HG03280 (cell line): ENCODE measurements at regions not wholly inside any gene's neighbourhood (a gene's known extent, or its start where the extent isn't known, plus 50 kb on each side); places are given as distances from the start of the nearest gene placed in this dataset.

Experiments
- ATAC-seq: cut with Tn5 transposase; IDR thresholded peaks from one replicate; pipeline ENCODE4 v1.9.1; 2021; ENCODE audit warnings: mild to moderate bottlenecking, moderate library complexity; ENCODE audit not compliant: unreplicated experiment

- ATAC-seq, result no peak
Observed at GRCh38 chr10:121092720-121093095, 241.5 kb downstream of the WDR11 start.

DNA sequence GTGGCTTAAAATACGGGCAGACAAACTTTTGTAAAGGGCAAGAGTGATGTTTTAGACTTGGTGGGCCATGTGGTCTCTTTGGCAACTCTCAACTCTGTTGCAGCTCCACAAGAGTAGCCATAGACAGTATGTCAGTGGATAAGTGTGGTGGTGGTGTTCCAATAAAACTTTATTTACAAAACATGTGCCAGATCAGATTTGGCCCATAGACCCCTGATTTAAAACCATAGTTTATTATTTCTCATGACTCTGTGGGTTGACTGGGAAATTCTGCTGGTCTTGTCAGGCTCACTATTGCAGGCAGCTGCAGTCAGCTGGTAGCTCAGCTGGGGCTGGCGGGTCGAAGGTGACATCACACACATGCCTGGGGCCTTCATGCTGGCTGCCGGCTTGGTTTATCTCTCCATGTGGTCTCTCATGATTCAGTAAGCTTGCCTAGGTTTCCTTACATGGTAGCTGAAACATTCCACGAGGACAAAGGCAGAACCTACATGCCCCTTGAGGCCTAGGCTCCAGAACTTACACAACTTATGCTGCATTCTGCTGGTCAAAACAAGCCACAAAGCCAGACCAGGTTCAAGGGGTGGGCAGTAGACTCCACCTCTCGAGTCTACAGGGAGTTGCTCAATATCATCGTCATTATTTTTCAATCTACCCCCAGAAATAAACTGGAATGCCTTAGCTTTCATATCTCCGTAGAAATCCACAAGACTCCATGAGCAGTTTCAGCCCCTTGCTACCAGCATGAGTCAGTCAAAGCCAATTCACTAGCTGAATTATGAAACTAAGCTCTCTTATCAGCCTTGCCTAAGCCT lies 245.7 kb downstream of the WDR11 start:
- no peak for ATAC-seq

- ATAC-seq, result no peak
Observed at GRCh38 chr10:121098211-121098610, 247.0 kb downstream of the WDR11 start.

DNA sequence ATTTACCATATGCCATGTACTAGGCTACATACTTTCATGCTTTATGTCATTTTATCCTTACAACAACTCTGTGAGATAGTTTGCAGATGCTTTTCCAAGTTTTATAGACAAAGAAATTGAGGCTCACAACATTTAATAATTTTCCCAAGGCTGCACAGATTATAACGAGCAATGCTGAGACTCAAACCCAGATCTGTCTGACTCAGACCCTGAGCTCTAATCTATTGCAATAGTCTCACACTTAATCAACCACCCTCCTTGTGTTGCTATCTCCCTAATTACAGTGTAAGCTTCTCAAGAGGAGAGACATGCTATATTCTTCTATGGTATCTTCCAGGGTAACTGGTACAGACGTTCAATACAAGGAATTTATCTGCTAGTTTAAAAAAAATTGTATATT lies 247.6 kb downstream of the WDR11 start:
- no peak for ATAC-seq

DNA sequence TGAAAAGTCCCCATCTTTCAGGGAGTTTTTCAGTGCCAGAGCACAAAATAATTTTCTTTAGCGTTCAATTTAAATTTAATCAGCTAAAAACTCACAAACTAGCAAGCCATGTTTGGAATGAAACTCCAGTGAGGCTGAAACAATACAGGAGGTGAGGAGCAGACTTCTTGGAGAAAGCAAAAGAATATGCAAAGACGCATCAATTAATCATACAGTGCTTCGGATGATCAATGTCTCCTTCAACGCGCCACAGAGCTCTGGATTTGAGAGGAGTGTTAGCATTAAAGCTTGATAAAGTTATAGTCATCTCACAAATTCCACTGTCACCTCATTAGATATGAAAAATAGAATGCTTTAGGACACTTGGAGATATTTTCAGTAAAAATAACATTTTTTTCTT lies 248.0 kb downstream of the WDR11 start:
- no peak for ATAC-seq

- no peak for ATAC-seq
Observed at GRCh38 chr10:121099592-121099991, 248.4 kb downstream of the WDR11 start.

- ATAC-seq, result no peak
Observed at GRCh38 chr10:121101561-121101960, 250.4 kb downstream of the WDR11 start.

GRCh38 chr10:121102706-121103105 lies 251.5 kb downstream of the WDR11 start:
- ATAC-seq, result no peak

DNA sequence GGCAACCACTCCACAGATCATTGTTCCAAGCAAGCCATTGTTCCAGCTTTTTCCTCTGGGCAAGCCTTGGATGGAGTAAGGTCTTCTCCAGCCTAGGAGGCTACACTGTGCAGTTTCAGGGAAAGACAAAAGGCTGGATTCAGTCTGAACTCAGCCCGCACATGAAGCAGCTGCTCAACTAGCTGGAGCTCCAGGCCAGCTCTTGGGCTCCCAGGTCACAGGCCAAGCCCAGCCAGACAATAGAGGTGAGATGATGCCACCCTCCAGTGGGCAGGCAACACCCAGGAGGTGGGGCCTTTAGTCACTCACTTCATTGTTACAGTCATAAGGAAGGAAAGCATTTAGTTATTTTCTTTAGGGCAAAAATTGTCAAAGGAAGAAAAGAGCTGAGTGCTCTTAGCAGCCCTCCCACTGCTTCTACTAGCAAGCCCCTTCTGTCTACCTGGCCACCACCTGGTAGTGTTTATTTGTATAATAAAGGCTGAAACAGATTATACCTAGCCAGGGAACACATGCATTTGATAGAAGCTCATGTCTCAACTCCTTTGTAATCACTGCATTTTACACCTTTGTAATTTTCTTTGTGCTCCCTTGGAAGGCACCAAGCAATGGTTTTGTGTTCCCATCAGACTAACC lies 253.4 kb downstream of the WDR11 start:
- ATAC-seq, result no peak

DNA sequence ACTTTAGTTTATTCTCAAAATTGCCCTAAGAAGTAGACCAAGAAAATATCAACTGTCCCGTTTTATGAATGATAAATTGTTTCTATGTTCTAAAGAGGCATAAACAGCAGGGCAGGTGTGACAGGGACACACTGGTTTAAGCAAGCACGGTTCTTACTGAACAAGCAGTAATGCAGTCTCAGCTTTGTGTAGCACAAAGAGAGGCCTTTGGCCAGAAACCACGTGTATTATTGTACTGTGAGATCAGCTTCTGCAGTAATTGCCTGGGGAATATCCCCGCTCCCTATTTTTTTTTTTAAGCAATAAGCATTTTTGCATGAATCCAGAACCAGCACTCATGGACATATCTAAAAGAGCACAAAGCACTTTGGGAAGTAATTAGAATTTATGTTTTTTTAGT lies 255.4 kb downstream of the WDR11 start:
- ATAC-seq, result no peak

DNA sequence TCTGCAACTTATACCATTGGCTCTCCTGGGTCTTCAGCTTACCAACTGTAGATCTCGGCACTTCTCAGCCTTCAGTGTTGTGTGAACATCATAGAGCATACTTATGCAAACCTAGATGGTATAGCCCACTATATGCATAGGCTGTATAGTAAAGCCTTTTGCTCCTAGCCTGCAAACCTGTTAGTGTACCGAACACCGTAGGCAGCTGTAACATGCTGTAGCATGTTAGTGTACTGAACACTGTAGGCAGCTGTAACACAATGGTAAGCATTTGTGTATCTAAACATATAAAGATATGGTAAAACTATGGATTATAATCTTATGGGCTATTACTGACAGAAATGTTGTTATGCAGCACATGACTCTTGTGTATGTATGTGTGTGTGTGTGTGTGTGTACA lies 256.9 kb downstream of the WDR11 start:
- ATAC-seq, result no peak

DNA sequence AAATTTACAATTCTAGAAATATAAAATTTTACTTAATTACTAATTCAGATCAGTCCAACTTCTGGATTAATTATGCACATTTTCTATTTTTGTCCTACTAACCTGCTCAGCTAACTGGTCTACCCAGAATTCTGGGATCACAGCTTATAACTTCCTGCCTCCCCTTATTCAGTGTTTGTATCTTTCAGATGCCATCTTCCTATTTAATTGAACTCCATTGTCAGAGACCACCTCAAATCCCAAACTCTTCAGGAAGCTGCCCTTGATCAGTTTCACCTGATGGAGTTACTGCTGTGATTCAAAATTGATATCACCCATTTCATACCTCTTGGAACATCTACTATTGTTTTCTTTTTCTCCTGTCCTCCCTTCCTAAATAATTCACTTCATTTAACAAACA lies 259.2 kb downstream of the WDR11 start:
- ATAC-seq, result no peak

- no peak for ATAC-seq
Observed at GRCh38 chr10:121112136-121112535, 261.0 kb downstream of the WDR11 start.

DNA sequence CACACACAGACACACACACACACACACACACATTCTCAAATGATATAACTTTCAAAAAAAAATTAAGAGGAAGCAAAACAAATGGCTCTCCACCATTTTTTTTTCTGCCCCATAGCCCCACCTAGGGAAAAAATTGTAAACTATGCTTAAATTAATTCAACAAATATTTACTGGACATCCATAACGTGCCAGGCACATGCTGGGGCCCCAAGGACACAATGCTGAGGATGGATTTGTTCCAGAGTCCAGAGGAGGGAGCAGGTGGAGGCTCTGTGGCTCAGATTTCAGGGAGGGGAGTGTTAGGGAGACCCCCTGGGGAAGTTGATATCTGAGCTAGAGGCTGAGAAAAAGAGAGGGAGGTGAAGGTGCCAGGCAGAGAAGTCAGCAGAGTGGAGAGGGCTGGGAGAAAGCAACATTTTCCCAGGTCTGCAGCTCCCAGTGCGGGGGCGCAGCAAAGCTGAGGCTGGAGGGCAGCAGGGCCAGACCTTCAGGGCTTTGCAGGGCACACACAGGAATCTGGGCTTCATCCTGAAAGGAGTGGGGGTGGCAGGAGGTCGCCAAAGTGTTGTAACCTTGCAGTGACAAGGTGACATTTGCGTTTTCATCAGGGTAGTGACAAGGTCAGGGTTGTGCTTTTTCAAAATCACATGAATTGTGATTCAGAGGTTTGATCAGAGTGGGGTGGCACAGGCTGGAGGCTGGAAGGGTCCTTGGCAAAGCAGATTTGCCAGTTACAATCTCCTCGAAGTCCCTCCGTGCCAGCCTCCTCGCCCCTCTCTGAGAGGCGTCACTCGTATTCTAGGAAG lies 261.6 kb downstream of the WDR11 start:
- no peak for ATAC-seq

- no peak for ATAC-seq
Observed at GRCh38 chr10:121113385-121113696, 262.2 kb downstream of the WDR11 start.

DNA sequence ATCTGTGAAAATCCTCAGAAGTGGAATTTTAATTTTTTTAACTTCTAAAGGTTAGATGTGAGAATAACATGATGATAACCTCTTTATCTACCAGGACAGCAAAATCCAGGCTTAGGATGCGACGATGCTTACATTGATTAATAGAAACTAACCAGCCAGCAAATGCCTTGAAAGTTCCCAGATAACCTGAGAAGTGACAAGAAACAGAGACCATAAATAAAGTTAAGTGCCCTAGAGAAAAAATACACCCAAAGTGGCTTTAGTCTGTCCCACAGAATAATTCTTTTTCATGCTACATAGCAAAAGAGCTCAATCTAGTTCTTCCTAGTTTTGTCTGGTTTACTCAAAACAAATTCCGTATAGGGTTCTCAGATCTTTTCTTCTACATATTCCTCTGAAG lies 262.7 kb downstream of the WDR11 start:
- ATAC-seq, result no peak

DNA sequence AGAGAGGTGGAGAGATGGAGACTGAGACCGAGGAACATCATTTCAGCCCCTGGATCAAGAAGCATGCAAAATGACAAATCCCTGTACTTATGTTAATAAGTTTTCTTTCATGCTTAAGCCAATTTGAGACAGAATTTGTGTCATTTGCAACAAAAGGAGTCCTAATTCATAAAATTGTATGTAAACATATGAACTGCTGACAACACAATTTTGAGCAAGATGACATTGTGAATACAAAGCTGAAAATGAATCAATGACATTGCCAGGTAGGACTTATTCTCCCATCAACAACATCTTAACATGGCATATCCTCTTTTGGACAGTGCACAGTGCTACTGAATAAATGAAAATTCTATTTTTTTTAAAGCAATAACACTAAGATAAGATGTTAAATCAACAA lies 264.0 kb downstream of the WDR11 start:
- no peak for ATAC-seq

GRCh38 chr10:121121462-121121861 lies 270.3 kb downstream of the WDR11 start:
- ATAC-seq, result no peak

- no peak for ATAC-seq
Observed at GRCh38 chr10:121127151-121127906, 276.2 kb downstream of the WDR11 start.

- no peak for ATAC-seq
Observed at GRCh38 chr10:121128164-121128563, 277.0 kb downstream of the WDR11 start.

DNA sequence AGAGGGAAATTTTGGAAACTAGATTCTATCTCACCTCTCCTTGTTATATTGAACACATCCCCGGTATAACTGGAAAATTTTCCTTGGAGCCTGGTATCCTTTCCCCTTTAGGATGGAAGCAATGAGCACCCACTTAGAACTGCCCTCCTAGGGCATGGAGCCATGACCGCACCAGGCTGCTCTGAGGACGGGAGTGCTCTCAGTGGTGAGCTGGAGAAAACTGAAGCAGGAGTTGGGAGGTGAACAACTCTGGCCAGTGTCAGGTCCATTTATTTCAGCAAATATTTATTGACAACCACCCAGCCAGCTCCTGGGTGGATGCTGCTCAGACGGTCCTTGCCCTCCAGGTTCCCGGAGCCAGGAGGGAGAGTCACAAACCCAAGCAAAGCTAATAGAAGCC lies 278.1 kb downstream of the WDR11 start:
- no peak for ATAC-seq
